K562 (cell line): ENCODE measurements at regions not wholly inside any gene's neighbourhood (a gene's known extent, or its start where the extent isn't known, plus 50 kb on each side); places are given as distances from the start of the nearest gene placed in this dataset.

Source experiments
- ATAC-seq: fragments of 200-7000 bp; cut with Tn5 transposase; 3 replicates; pipeline ENCODE4 v1.9.1; 2020; ENCODE audit warnings: moderate library complexity
- BruUV-seq: library from RNA; stranded (reverse); fragments of 400-500 nt; replicated peaks from 2 replicates; lab custom pipeline; 2021; lab: Mats Ljungman, UMichigan
- CTCF ChIA-PET: fragments of 300-600 bp; formaldehyde crosslinking; extraction: SDS; loops from one replicate; lab custom pipeline; 2021; ENCODE audit warnings: low intra/inter-chr PET ratio; lab: Yijun Ruan, JAX
- POLR2A ChIA-PET: fragments of 300-600, 350-650 bp; sonication (Branson Sonifier 250); formaldehyde crosslinking; extraction: SDS; loops from one replicate; lab custom pipeline; 2021; ENCODE audit warnings: antibody characterized with exemption, inconsistent platforms; lab: Yijun Ruan, JAX
- DNase-seq, 4 experiments: peaks; one replicate each; pipeline versions ENCODE4 v3.0.0 to v3.0.0-alpha.2; 2011 to 2018; ENCODE audit warnings: low spot score in 3 of 4, mixed read lengths in 3 of 4; ENCODE audit errors: extremely low read depth in 1 of 4
- FAIRE-seq: peaks from 2 replicates; lab custom pipeline; 2011; peaks lifted over from hg19 to GRCh38; lab: Jason Lieb, UNC
- H2AFZ ChIP-seq: 2 replicates; pipeline ENCODE4 v1.6.0; 2011; ENCODE audit warnings: low read depth, low read length, control low read depth, inconsistent platforms
- H3K27ac ChIP-seq: fragments of 200-600 bp; 3 replicates; pipeline ENCODE4 v1.8.0; 2011; ENCODE audit warnings: low read depth, mild to moderate bottlenecking, control low read depth, inconsistent platforms, low read length, moderate library complexity, mixed read lengths; ENCODE audit errors: extremely low read depth
- H3K27me3 ChIP-seq, 2 experiments: fragments of 300-600 bp in 1 of 2; 2 replicates in 1 of 2; 3 replicates in 1 of 2; pipeline versions ENCODE4 v1.6.0 to v1.8.0; 2011; ENCODE audit warnings: inconsistent platforms in 2 of 2, low read length in 2 of 2, mild to moderate bottlenecking in 1 of 2, mixed read lengths in 1 of 2, moderate library complexity in 1 of 2; ENCODE audit not compliant: control insufficient read depth in 2 of 2, insufficient read depth in 2 of 2
- H3K36me3 ChIP-seq: fragments of 300-600 bp; 3 replicates; pipeline ENCODE4 v1.8.0; 2011; ENCODE audit warnings: mild to moderate bottlenecking, low read length, inconsistent platforms; ENCODE audit not compliant: control insufficient read depth, insufficient read depth
- H3K4me1 ChIP-seq, 2 experiments: fragments of 200-600 bp in 1 of 2; replicated peaks in 1 of 2; 2 replicates in 1 of 2; 3 replicates in 1 of 2; pipeline versions ENCODE4 v1.5.1 to v1.8.0; 2011; ENCODE audit warnings: inconsistent platforms in 2 of 2, low read length in 2 of 2, mild to moderate bottlenecking in 1 of 2, mixed read lengths in 1 of 2, moderate library complexity in 1 of 2; ENCODE audit not compliant: control insufficient read depth in 2 of 2, insufficient read depth in 2 of 2
- H3K4me2 ChIP-seq: 2 replicates; pipeline ENCODE4 v1.6.1; 2011; ENCODE audit warnings: low read length, control low read depth, inconsistent platforms, mixed read lengths; ENCODE audit not compliant: insufficient read depth
- H3K4me3 ChIP-seq: fragments of 200-600 bp; sonication (generic), shearing (Covaris generic); 2 replicates; pipeline ENCODE4 v1.5.1; 2016; ENCODE audit warnings: control low read depth, inconsistent platforms
- H3K79me2 ChIP-seq: fragments of 200-600 bp; 3 replicates; pipeline ENCODE4 v1.8.0; 2011; ENCODE audit warnings: low read length, inconsistent platforms; ENCODE audit not compliant: control insufficient read depth, insufficient read depth
- H3K9ac ChIP-seq, 2 experiments: 2 replicates each; pipeline versions ENCODE4 v1.6.0 to v1.6.1; 2011; ENCODE audit warnings: low read depth in 2 of 2, low read length in 2 of 2, control low read depth in 1 of 2, inconsistent platforms in 1 of 2, mild to moderate bottlenecking in 1 of 2, mixed read lengths in 1 of 2; ENCODE audit not compliant: insufficient read depth in 1 of 2
- H3K9me1 ChIP-seq: one replicate; pipeline ENCODE4 v1.6.0; 2011; ENCODE audit warnings: inconsistent platforms, mild to moderate bottlenecking, low read length, moderate library complexity; ENCODE audit not compliant: control insufficient read depth, insufficient read depth
- H3K9me3 ChIP-seq: replicated peaks from 2 replicates; pipeline ENCODE4 v1.5.1; 2011; ENCODE audit warnings: low read depth, low read length, inconsistent platforms; ENCODE audit not compliant: control insufficient read depth, insufficient read depth
- H4K20me1 ChIP-seq: replicated peaks from 2 replicates; pipeline ENCODE4 v1.6.1; 2011; ENCODE audit warnings: low read length, inconsistent platforms, mixed read lengths; ENCODE audit not compliant: control insufficient read depth, insufficient read depth
- C11orf30 ChIP-seq: fragments of 450-650 bp; IDR thresholded peaks from 2 replicates; pipeline ENCODE4 v1.6.1; 2016; ENCODE audit warnings: low read depth, mild to moderate bottlenecking
- CBX2 ChIP-seq: fragments of 200-600 bp; sonication (generic); IDR thresholded peaks from one replicate; pipeline ENCODE4 v1.6.1; 2012; ENCODE audit warnings: mild to moderate bottlenecking, low read length, inconsistent platforms; ENCODE audit not compliant: insufficient read depth, poor library complexity, severe bottlenecking
- MAFF ChIP-seq: IDR thresholded peaks from 2 replicates; pipeline ENCODE4 v1.6.1; 2012; ENCODE audit warnings: low read length, improper control_type of control experiment
- MAFG ChIP-seq: fragments of 450-650 bp; conservative IDR thresholded peaks from 2 replicates; pipeline ENCODE4 v1.6.1; 2016; ENCODE audit warnings: missing genetic modification characterization, missing compliant biosample characterization
- MAFK ChIP-seq: IDR thresholded peaks from 2 replicates; pipeline ENCODE4 v1.6.1; 2011; ENCODE audit warnings: low read length, improper control_type of control experiment
- NFATC3 ChIP-seq: fragments of 450-650 bp; IDR thresholded peaks from 2 replicates; pipeline ENCODE4 v1.6.1; 2017; ENCODE audit warnings: mild to moderate bottlenecking
- PHF8 ChIP-seq: fragments of 200-600 bp; sonication (generic); IDR thresholded peaks from 2 replicates; pipeline ENCODE4 v1.6.1; 2012; ENCODE audit warnings: mixed run types, mild to moderate bottlenecking, inconsistent platforms, low read length, moderate library complexity, borderline replicate concordance
- ZNF121 ChIP-seq: sonication (generic); formaldehyde crosslinking; conservative IDR thresholded peaks from 2 replicates; pipeline ENCODE4 v1.8.0; 2022; ENCODE audit warnings: missing genetic modification reagents
- ZNF232 ChIP-seq: sonication (generic); formaldehyde crosslinking; IDR thresholded peaks from 2 replicates; pipeline ENCODE4 v1.8.0; 2022; ENCODE audit warnings: mild to moderate bottlenecking, missing genetic modification reagents
- ZNF316 ChIP-seq: fragments of 450-650 bp; IDR thresholded peaks from 2 replicates; pipeline ENCODE4 v1.6.1; 2016
- ZNF518B ChIP-seq: fragments of 250-450 bp; sonication (Bioruptor Pico); IDR thresholded peaks from 2 replicates; pipeline ENCODE4 v1.5.0; 2021; ENCODE audit warnings: mild to moderate bottlenecking, moderate library complexity
- WGBS: fragments of 100-300 bp; shearing (Covaris generic); methylation state at CpG from one replicate; pipeline ENCODE4 v1.1.6; 2016; ENCODE audit warnings: low coverage, mixed read lengths; ENCODE audit not compliant: insufficient coverage; ENCODE audit errors: missing lambda C conversion rate; 5-methylcytosine and 5-hydroxymethylcytosine counted together
- in situ Hi-C: fragments of 300-500 bp; cut with MboI; formaldehyde crosslinking; loops from 4 replicates; pipeline ENCODE4 v1.15.0; 2018; ENCODE audit warnings: inconsistent platforms, mixed read lengths
- intact Hi-C: fragments of 100-400 bp; cut with micrococcal nuclease; formaldehyde crosslinking; loops from 2 replicates; pipeline ENCODE4 v1.14.2; 2022
- TF ChIP-seq, protein P1 (sequence below): sonication (generic); formaldehyde crosslinking; IDR thresholded peaks from 2 replicates; pipeline ENCODE4 v1.8.0; 2022; ENCODE audit warnings: mild to moderate bottlenecking, missing genetic modification reagents

- FAIRE-seq = no peak
- H4K20me1 ChIP-seq = no peaks in the 10 kb centered on the region
- POLR2A ChIA-PET = no interaction called here
These were observed 452.7 kb upstream of the DAB2 start for GRCh38 chr5:39877479-39877878.

GRCh38 chr5:39876146-39876545 is 451.4 kb upstream of the DAB2 start:
- Histone ChIP-seq H3K4me1 (no peaks in the 10 kb centered on the region), H3K9ac (no peak overlapping the region), H3K36me3 (no peaks in the 10 kb centered on the region), H2AFZ (no peak overlapping the region), H3K27ac (no peak overlapping the region), H3K79me2 (no peaks in the 10 kb centered on the region), H3K9me1 (no peaks in the 10 kb centered on the region), H3K4me2 (no peak overlapping the region), H4K20me1 (no peaks in the 10 kb centered on the region), H3K9me3 (no peaks in the 10 kb centered on the region), H3K4me3 (no peak overlapping the region), H3K27me3 (no peaks in the 10 kb centered on the region)
- BruUV-seq = no TSS peak
- intact Hi-C loops = no loop called here
- in situ Hi-C loops = no loop called here
- POLR2A ChIA-PET = no interaction called here
- ATAC-seq = no peak
- no peak for DNase-seq
- CTCF ChIA-PET = no interaction called here
- no peak for FAIRE-seq
- WGBS = 0% methylated on average over 1 of the region's 1 CpG
- TF ChIP-seq ZNF518B (CRISPR knock-in tag) (no peak), CBX2 (no peak), PHF8 (no peak), ZNF232 (no peak)
- TF ChIP-seq, protein P1, sequence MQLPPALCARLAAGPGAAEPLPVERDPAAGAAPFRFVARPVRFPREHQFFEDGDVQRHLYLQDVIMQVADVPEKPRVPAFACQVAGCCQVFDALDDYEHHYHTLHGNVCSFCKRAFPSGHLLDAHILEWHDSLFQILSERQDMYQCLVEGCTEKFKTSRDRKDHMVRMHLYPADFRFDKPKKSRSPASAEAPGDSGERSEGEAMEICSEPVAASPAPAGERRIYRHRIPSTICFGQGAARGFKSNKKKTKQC = no peak

More at GRCh38 chr5:39877479-39877878, 452.7 kb upstream of the DAB2 start:
- Histone ChIP-seq H3K36me3 (no peaks in the 10 kb centered on the region), H3K27me3 (no peaks in the 10 kb centered on the region), H3K79me2 (no peaks in the 10 kb centered on the region), H3K4me1 (no peaks in the 10 kb centered on the region), H3K9ac (no peak overlapping the region), H3K27ac (no peak overlapping the region), H3K9me3 (no peaks in the 10 kb centered on the region), H2AFZ (no peak overlapping the region), H3K4me3 (no peak overlapping the region), H3K4me2 (no peak overlapping the region), H3K9me1 (no peaks in the 10 kb centered on the region)
- intact Hi-C loops (no loop called here), in situ Hi-C loops (no loop called here)
- DNase-seq = no peak
- CTCF ChIA-PET = no interaction called here
- BruUV-seq = no TSS peak
- ATAC-seq = no peak
- WGBS = 2% methylated on average over 3 of the region's 3 CpGs
- TF ChIP-seq MAFK = peak; percentile 61
- TF ChIP-seq ZNF316 = peak; percentile 75
- peak; percentile 59 for TF ChIP-seq C11orf30
- peak; percentile 64 for TF ChIP-seq MAFF
- no peak for TF ChIP-seq ZNF121 (CRISPR knock-in tag)
- TF ChIP-seq NFATC3 = no peak
- peak; percentile 54; the same call in 1 of the 2 replicates for TF ChIP-seq MAFG (tag)
